ENCODE measurements at regions not wholly inside any gene's neighbourhood (a gene's known extent, or its start where the extent isn't known, plus 50 kb on each side); places are given as distances from the start of the nearest gene placed in this dataset.
"Not testable (repeated sequence)": the region's sequence is repeated elsewhere in the genome, so short reads cannot be mapped to it uniquely, and the experiment has no call there.

DNA sequence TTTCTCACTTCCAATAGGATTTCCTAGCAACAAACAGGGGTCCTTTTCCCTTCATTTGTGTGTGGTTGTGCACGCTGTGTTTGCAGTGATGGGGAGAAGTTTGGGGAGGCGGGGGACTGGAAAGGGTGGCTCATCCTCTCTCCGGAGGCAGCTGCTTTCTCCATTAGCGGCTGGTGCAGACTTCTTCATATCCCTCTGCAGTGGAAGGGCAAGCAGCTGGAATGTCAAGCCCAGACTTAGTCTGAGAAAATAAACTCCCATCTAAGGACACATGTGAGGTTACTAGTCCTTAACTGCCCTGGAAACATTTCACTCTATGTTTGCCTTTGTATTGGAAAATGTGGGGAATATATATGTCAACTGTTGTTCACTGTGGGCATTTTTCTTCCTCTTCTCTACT, 467.0 kb upstream of the RASGRP1 start:
- Mint-ChIP-seq H3K27ac (no peak overlapping the region), H3K36me3 (no peaks in the 10 kb centered on the region), H3K4me1 (no peaks in the 10 kb centered on the region), H3K4me3 (no peak overlapping the region), H3K9me3 (no peaks in the 10 kb centered on the region), H3K27me3 (peaks cover 7% of the 10 kb centered on the region)
- DNase-seq: no peak

DNA sequence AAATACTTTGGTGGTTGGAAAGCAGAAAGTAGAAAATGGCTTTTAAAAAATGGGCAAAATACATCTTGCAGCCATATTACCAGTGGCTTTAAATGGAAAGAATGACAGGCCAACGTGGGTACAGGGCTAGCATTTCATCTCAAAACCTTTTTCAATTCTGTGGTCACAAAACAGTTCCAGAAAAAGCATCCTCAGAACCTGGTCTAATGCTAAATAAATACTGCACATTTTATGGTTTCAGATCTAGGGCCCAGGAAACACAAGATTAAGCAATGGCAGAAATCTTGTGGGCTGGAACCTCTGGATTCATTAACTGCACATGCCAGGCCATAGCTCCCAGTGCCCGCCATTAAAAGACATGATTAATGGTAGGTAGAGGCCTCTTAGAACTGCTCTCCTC, 470.2 kb upstream of the RASGRP1 start:
- Mint-ChIP-seq H3K9me3 (no peaks in the 10 kb centered on the region), H3K27me3 (peaks cover 12% of the 10 kb centered on the region)

DNA sequence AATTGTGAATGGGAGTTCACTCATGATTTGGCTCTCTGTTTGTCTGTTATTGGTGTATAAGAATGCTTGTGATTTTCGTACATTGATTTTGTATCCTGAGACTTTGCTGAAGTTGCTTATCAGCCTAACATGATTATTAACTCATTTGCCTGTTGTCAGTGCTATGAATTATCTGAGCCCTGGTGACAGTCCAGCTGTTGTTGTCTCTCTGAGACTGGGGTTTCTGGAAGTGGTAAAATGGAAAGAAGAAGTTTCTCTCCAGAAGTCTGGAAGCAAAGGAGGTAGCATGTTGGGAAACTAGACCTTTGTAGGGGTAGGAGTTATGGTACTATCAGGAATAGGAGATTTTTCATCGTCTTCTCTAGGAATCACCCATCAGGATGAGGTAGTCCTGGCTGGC, 473.0 kb upstream of the RASGRP1 start:
- not testable (repeated sequence) for H3K36me3 Mint-ChIP-seq, DNase-seq, H3K9me3 Mint-ChIP-seq, H3K4me3 Mint-ChIP-seq, H3K4me1 Mint-ChIP-seq, H3K27ac Mint-ChIP-seq
- peaks cover 31% of the 10 kb centered on the region for H3K27me3 Mint-ChIP-seq

More for the DNA sequence above, 470.2 kb upstream of the RASGRP1 start:
- Mint-ChIP-seq H3K4me3 (no peak overlapping the region), H3K36me3 (no peaks in the 10 kb centered on the region), H3K4me1 (no peaks in the 10 kb centered on the region), H3K27ac (no peak overlapping the region)
- DNase-seq: no peak

DNA sequence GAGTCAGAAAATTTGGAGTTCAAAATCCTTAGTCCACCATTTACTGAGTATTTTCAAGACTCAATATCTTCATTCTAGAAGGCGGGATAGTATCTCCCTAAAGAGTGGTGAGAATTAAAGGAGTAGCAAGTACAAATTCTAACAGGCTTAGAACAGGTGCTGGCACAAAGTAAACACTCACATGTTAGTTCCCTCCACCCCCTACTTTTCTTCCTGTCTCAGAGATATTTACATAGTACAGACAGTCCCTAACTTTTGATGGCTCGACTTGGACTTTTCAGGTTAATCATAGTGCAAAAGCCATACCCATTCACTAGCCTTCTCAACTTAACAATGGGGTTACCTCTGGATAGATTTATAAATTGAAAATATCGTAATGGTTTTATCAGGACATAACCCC, 476.2 kb upstream of the RASGRP1 start:
- Mint-ChIP-seq H3K27ac (no peak overlapping the region), H3K27me3 (peaks cover 40% of the 10 kb centered on the region), H3K4me1 (no peaks in the 10 kb centered on the region), H3K4me3 (no peak overlapping the region), H3K36me3 (no peaks in the 10 kb centered on the region), H3K9me3 (no peaks in the 10 kb centered on the region)
- DNase-seq: no peak

DNA sequence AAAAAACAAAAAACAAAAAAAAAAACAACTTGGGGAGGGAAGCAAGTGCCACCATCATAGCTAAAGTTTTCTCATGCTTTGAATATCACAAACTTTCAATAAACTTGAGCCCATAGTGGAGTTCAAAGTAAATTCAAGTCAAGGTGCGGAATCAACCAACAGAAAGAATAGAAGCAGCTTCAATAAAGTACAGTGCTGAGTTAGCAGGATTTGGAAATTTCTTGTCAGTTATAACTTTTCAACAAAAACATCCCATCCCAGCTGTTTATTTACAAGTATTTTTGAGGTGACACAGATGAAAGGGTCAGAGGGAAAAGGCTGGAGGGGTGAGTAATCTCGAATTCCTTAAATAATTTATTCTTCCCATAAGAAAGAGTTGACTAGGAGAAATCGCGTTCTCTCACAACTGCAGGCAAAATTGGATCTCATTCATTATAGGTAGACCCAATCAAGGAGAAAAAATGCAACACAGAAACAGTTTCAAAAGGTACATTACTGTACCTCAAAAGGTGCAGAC, 477.4 kb upstream of the RASGRP1 start:
- Mint-ChIP-seq H3K27ac (no peak overlapping the region), H3K27me3 (peaks cover 47% of the 10 kb centered on the region), H3K36me3 (no peaks in the 10 kb centered on the region), H3K4me1 (no peaks in the 10 kb centered on the region), H3K9me3 (peaks cover 3% of the 10 kb centered on the region), H3K4me3 (no peak overlapping the region)
- DNase-seq: no peak

DNA sequence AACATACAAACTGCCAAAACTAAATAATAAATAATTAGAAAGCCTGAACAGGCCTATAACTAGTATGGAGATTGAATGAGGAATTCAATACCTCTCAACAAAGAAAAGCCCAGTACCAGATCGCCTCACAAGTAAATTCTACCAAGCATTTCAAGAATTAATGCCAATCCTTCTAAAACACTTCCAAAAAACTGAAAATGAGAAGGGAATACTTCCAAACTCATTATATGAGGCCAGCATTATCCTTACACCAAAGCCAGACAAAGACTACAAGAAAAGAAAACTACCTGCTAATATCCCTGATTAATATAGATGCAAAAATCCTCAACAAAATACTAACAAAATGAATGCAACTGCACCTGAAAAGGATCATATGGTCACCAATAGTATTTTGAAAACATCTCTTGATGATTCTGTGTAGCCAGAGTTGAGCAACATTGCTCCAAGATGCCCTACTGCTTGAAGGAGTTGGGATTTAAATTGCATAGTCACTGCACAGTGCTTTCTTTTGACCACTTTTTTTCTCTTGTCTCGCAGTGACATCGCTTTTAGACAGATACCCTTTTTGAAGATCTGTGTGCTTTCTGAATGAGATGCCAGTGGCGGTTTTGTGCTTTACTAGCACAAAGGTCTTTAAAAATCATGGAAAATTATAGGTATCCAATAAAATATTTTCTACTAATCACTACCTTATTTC, 487.2 kb upstream of the RASGRP1 start:
- Mint-ChIP-seq H3K27ac (no peak overlapping the region), H3K36me3 (peaks cover 1% of the 10 kb centered on the region), H3K4me1 (no peaks in the 10 kb centered on the region), H3K9me3 (peaks cover 10% of the 10 kb centered on the region), H3K4me3 (no peak overlapping the region), H3K27me3 (peaks cover 4% of the 10 kb centered on the region)
- no peak for DNase-seq

DNA sequence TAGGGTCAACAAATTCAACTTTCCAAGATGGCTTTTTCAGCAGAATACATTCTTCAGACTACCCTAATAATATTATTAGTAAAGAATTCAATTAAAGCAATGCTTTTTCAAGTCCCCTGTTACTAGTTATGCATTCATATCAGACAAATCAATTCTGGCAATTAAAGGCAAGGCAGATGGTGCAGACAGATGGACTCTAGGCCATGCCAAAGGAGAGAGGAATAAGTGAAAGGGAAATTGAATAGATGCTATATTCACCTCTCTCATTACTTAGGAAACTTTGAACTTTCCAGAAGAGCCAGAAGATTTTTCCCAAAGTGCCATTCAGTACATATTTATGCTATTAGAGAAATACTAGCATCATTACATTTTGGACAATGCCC, 487.7 kb upstream of the RASGRP1 start:
- H3K9me3 Mint-ChIP-seq: peaks cover 9% of the 10 kb centered on the region
- H3K27me3 Mint-ChIP-seq: peaks cover 4% of the 10 kb centered on the region
- H3K4me1 Mint-ChIP-seq: no peaks in the 10 kb centered on the region
- H3K27ac Mint-ChIP-seq: no peak overlapping the region
- DNase-seq: no peak
- H3K4me3 Mint-ChIP-seq: no peak overlapping the region
- H3K36me3 Mint-ChIP-seq: peaks cover 1% of the 10 kb centered on the region

DNA sequence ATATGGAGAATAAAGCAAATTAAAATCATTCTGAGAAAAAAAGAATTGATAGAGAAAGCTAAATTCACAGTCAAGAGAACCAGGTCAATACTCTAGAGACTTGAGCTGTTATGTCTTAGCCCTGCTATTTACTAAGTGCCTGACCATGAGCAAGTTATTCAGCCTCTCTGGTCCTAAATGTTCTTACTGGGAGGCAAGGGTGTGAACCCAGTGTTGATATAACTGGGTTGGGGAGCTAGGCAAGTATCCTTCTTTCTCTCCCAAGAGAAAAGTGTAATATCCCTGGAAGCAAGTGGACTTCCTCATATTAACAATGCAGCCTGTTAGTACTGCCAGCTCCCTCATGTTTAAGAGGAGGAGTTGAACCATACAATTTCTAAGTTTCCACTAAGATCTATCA, 488.9 kb upstream of the RASGRP1 start:
- Mint-ChIP-seq H3K4me3 (no peak overlapping the region), H3K27me3 (peaks cover 4% of the 10 kb centered on the region), H3K4me1 (no peaks in the 10 kb centered on the region), H3K36me3 (peaks cover 1% of the 10 kb centered on the region), H3K27ac (no peak overlapping the region), H3K9me3 (peaks cover 9% of the 10 kb centered on the region)
- no peak for DNase-seq

DNA sequence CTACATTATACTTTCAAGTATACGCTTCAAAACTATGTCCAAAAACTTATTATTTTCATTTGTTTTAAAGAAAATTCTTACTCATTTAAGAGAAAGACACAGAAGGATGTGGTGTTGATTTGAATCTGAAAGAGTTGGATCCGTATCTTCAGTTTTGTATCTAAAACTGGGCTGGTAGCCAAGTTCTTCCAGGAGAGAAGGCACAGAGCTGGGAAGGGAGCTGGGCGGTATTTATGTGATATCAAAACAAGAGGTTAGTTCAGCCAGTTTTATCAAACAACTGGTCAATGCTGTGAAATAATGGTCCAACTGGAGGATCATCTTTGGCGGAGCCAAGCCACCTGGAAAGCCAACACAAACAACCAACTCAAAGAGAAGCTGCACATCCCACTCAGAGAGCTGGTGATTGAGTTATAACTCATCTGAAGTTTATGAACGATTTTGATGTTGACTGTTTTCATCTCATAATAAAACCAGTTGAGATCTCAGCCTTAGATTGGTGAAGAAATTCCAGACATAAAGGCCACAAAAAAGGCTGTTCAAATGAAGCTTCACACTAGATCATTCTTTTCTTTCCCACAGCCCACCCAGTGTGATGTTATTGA, 489.6 kb upstream of the RASGRP1 start:
- no peaks in the 10 kb centered on the region for H3K4me1 Mint-ChIP-seq
- no peak overlapping the region for H3K27ac Mint-ChIP-seq
- no peak for DNase-seq
- H3K4me3 Mint-ChIP-seq: no peak overlapping the region
- peaks cover 4% of the 10 kb centered on the region for H3K27me3 Mint-ChIP-seq
- H3K36me3 Mint-ChIP-seq: peaks cover 1% of the 10 kb centered on the region
- H3K9me3 Mint-ChIP-seq: peaks cover 5% of the 10 kb centered on the region

DNA sequence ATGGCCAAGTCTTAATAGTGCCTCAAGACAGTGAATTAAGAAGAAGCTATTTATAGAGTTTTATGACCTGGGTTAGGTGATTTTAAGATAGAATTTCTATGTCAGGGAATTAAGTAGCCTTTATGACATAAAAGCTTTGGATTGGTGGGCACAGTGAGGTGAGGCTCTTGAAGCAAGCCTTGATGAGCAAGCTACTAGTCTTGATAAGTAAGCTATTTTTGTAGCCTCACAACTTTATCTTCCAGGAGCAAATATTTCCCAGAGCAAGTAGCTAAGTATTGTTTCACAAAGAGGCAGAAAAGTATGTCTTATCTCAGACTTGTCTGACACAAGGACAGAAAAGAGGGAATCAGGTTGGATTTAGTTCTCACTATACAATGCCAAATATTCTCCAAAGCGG, 491.7 kb upstream of the RASGRP1 start:
- Mint-ChIP-seq H3K9me3 (no peaks in the 10 kb centered on the region), H3K4me1 (no peaks in the 10 kb centered on the region), H3K27ac (no peak overlapping the region)

DNA sequence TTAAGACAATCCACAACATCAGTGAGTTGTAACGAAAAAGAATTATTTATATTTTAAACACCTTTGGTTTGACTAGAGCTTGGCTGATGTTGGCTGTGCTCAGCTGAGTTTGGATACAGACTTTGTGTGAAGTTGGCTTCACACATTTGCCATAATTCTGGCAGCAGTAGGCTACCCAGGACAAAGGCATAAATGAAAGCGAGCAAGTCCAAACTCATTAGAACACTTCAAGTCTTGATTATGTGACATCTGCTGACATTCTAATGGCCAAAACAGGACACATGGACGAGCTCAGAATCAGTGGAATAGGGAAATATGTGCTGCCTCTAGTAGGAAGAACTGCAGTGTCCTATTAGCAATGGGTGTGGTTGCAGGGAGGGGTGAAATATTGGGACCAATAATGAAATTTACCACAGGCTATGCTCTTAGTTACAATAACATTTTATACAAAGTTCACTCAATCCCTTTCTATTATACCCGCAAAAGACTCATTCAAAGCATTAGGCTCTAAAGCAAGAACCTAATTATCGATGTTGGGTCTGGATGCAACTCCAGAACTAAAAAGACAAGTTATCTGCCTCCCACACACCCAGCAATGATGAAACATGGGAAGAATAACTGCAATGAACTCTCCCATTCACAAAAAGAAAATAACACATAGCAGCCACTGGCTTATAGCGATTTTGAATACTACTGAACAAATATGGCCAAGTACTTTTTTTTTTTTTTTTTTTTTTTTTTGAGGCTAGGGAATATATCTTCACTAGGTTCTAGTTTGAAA, 493.9 kb upstream of the RASGRP1 start:
- Mint-ChIP-seq H3K9me3 (no peaks in the 10 kb centered on the region), H3K27me3 (peaks cover 7% of the 10 kb centered on the region), H3K36me3 (no peaks in the 10 kb centered on the region), H3K4me3 (no peak overlapping the region), H3K27ac (no peak overlapping the region), H3K4me1 (no peaks in the 10 kb centered on the region)
- DNase-seq: no peak

More for the DNA sequence above, 491.7 kb upstream of the RASGRP1 start:
- DNase-seq: no peak
- H3K36me3 Mint-ChIP-seq: no peaks in the 10 kb centered on the region
- H3K27me3 Mint-ChIP-seq: peaks cover 4% of the 10 kb centered on the region
- H3K4me3 Mint-ChIP-seq: no peak overlapping the region

DNA sequence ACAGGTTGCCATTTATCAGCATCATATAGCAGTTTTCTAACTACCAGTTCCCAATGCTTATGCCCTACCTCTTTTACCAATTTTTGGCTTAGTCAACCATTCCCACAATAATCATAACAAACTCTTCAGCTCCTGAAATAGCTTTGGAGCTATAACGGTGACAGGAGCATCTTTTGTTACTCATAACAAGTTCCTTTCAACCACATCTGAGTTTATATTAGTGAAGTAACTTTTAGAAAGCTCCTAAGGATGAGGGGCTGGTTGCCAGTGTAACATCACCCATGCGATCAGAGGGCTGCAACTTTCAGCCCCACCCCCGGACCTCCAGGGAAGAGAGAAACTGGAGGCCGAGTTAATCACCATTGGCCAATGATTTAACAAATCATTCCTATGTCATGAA, 495.3 kb upstream of the RASGRP1 start:
- DNase-seq: no peak
- no peak overlapping the region for H3K4me3 Mint-ChIP-seq
- H3K27me3 Mint-ChIP-seq: peaks cover 7% of the 10 kb centered on the region
- no peaks in the 10 kb centered on the region for H3K9me3 Mint-ChIP-seq
- H3K4me1 Mint-ChIP-seq: no peaks in the 10 kb centered on the region
- H3K36me3 Mint-ChIP-seq: no peaks in the 10 kb centered on the region
- H3K27ac Mint-ChIP-seq: no peak overlapping the region

DNA sequence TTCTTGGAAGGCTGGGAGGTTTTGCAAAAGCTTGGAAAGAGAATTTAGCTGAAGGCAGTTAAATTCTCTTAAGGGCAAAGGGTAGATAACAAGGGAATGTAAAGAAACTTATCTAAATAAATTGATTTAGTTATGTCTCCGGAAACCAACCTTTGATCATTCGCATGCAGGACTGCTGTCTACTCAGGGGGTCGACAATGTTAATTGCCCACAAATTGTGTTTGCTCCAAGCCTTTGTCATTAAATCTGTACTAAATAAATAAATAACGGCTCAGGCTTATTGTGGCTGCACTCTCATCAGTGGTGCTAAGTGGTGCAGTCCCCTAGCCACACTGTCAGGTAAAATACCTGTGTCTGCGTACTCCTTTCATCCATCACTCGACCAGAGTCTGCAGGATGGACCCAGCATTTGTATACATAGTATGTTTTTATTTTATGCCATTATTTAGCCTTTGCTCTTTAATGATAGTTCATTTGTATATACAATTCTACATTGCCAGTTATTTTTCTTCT, 497.4 kb upstream of the RASGRP1 start:
- H3K27me3 Mint-ChIP-seq: peaks cover 7% of the 10 kb centered on the region
- no peaks in the 10 kb centered on the region for H3K9me3 Mint-ChIP-seq
- no peaks in the 10 kb centered on the region for H3K36me3 Mint-ChIP-seq
- DNase-seq: no peak
- H3K4me3 Mint-ChIP-seq: no peak overlapping the region
- H3K27ac Mint-ChIP-seq: no peak overlapping the region
- no peaks in the 10 kb centered on the region for H3K4me1 Mint-ChIP-seq

DNA sequence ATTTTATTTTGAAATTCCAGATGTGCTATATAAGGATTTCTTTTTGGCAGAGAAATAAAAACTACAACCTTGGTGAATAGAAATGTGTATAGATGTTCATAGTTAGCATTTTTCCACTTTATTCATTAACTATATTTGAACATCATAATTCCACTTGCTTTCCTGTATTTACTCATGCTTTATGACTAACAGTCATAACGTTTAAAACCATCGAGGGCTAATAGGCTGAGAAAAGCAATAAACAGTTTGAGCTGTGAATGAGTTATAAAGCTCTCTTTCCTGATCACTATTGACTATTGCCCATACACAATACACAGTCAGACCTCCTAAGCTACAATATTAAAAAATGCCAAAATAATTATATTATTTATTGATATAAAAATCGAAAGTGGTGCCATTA, 502.1 kb upstream of the RASGRP1 start:
- Mint-ChIP-seq H3K4me1 (no peaks in the 10 kb centered on the region), H3K4me3 (no peak overlapping the region), H3K27me3 (peaks cover 19% of the 10 kb centered on the region)

DNA sequence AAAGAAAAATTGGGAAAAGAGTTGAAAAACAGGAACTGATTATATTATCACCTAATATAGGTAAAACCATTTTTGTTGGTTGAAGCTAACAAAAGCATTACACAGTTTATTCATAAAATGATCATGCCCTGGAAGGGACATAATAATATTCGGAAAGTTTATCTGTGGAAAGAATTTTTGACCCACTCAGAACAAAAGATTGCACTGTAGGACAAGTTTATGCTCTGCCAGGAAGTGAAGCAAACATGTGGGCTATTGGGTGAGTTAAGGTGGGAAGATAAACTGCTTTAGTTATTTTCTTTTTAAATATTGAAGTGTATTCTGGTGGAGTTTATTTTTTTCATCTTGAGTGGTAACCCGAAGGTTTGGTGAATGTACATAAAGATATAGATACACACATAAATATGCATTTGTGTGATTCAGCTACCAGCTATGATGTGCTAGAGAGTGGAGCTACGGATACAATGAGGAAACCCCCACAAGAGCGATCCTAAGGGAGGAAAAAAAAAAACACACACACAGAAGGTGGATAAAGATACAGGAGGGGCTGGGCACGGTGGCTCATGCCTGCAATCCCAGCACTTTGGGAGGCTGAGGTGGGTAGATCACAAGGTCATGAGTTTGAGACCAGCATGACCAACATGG, 506.4 kb upstream of the THBS1 start:
- no peaks in the 10 kb centered on the region for H3K4me1 Mint-ChIP-seq
- no peak overlapping the region for H3K27ac Mint-ChIP-seq

More for the DNA sequence above, 502.1 kb upstream of the RASGRP1 start:
- no peak overlapping the region for H3K27ac Mint-ChIP-seq
- DNase-seq: no peak
- no peaks in the 10 kb centered on the region for H3K36me3 Mint-ChIP-seq
- no peaks in the 10 kb centered on the region for H3K9me3 Mint-ChIP-seq

More for the DNA sequence above, 506.4 kb upstream of the THBS1 start:
- Mint-ChIP-seq H3K36me3 (no peaks in the 10 kb centered on the region), H3K4me3 (no peak overlapping the region), H3K27me3 (peaks cover 30% of the 10 kb centered on the region), H3K9me3 (no peaks in the 10 kb centered on the region)
- DNase-seq: no peak
